Common myeloid progenitor, CD34-positive (primary cell): ENCODE measurements at regions not wholly inside any gene's neighbourhood (a gene's known extent, or its start where the extent isn't known, plus 50 kb on each side); places are given as distances from the start of the nearest gene placed in this dataset.
"Not testable (repeated sequence)": the region's sequence is repeated elsewhere in the genome, so short reads cannot be mapped to it uniquely, and the experiment has no call there.

ENCODE experiments used
- CTCF ChIA-PET: fragments of 350-600 bp; sonication (Branson Sonifier 250); formaldehyde crosslinking; loops from one replicate; lab custom pipeline; 2021; ENCODE audit warnings: antibody characterized with exemption; lab: Charles Lee
- POLR2A ChIA-PET: fragments of 350-600 bp; sonication (Branson Sonifier 250); formaldehyde crosslinking; loops from one replicate; lab custom pipeline; 2021; ENCODE audit warnings: antibody characterized with exemption; lab: Charles Lee
- DNase-seq, 3 donors: peaks; one replicate each; pipeline versions ENCODE4 v3.0.0 to v3.0.0-alpha.2; 2013
- H3K27ac ChIP-seq, 2 experiments: 1 replicate in 1 of 2; 2 replicates in 1 of 2; pipeline ENCODE4 v1.7.0; 2013; ENCODE audit warnings: inconsistent platforms in 2 of 2, low read length in 2 of 2, mild to moderate bottlenecking in 2 of 2, low read depth in 1 of 2, moderate library complexity in 1 of 2; ENCODE audit not compliant: severe bottlenecking in 2 of 2, insufficient read depth in 1 of 2, poor library complexity in 1 of 2
- H3K27me3 ChIP-seq, 5 experiments: replicated peaks in 2 of 5; 1 replicate in 3 of 5; 2 replicates in 2 of 5; pipeline versions ENCODE4 v1.6.1 to v1.7.0; 2013; ENCODE audit warnings: low read length in 4 of 5, mild to moderate bottlenecking in 2 of 5, moderate library complexity in 2 of 5, inconsistent platforms in 1 of 5; ENCODE audit not compliant: insufficient read depth in 5 of 5, control insufficient read depth in 4 of 5
- H3K36me3 ChIP-seq, 4 experiments: 1 replicate in 2 of 4; 2 replicates in 2 of 4; pipeline versions ENCODE4 v1.6.1 to v1.7.0; 2013; ENCODE audit warnings: low read length in 3 of 4, control low read depth in 1 of 4, mild to moderate bottlenecking in 1 of 4; ENCODE audit not compliant: control insufficient read depth in 4 of 4, insufficient read depth in 4 of 4
- H3K4me1 ChIP-seq, 4 experiments: 1 replicate in 3 of 4; 2 replicates in 1 of 4; pipeline versions ENCODE4 v1.6.1 to v1.7.1; 2013; ENCODE audit warnings: low read length in 3 of 4, mild to moderate bottlenecking in 3 of 4, control low read depth in 1 of 4, inconsistent platforms in 1 of 4, moderate library complexity in 1 of 4; ENCODE audit not compliant: control insufficient read depth in 4 of 4, insufficient read depth in 4 of 4; ENCODE audit errors: control extremely low read depth in 1 of 4
- H3K4me3 ChIP-seq, 7 experiments: 1 replicate in 4 of 7; 2 replicates in 3 of 7; pipeline versions ENCODE4 v1.5.1 to v1.7.0; 2013; ENCODE audit warnings: mild to moderate bottlenecking in 7 of 7, low read length in 6 of 7, moderate library complexity in 6 of 7, inconsistent platforms in 2 of 7, low read depth in 2 of 7, control low read depth in 1 of 7; ENCODE audit not compliant: insufficient read depth in 4 of 7, control insufficient read depth in 1 of 7; ENCODE audit errors: extremely low read depth in 1 of 7
- H3K9me3 ChIP-seq, 5 experiments: 1 replicate in 4 of 5; 2 replicates in 1 of 5; pipeline versions ENCODE4 v1.6.1 to v1.7.1; 2013; ENCODE audit warnings: low read length in 4 of 5, mild to moderate bottlenecking in 2 of 5, inconsistent platforms in 1 of 5, low read depth in 1 of 5, moderate library complexity in 1 of 5; ENCODE audit not compliant: control insufficient read depth in 4 of 5, insufficient read depth in 2 of 5; ENCODE audit errors: control extremely low read depth in 1 of 5
- WGBS: methylation state at CpG from one replicate; pipeline ENCODE4 v1.1.5; 2013; ENCODE audit not compliant: insufficient coverage; 5-methylcytosine and 5-hydroxymethylcytosine counted together

GRCh38 chr9:85077146-85077545 lies 407.6 kb downstream of the NTRK2 start:
- CTCF ChIA-PET, H3K4me3 ChIP-seq, DNase-seq, H3K36me3 ChIP-seq, H3K27me3 ChIP-seq, H3K9me3 ChIP-seq, H3K4me1 ChIP-seq, POLR2A ChIA-PET, H3K27ac ChIP-seq: not testable (repeated sequence)
- 65% methylated on average over 12 of the region's 23 CpGs for WGBS
